ENCODE measurements at regions not wholly inside any gene's neighbourhood (a gene's known extent, or its start where the extent isn't known, plus 50 kb on each side); places are given as distances from the start of the nearest gene placed in this dataset.

DNA sequence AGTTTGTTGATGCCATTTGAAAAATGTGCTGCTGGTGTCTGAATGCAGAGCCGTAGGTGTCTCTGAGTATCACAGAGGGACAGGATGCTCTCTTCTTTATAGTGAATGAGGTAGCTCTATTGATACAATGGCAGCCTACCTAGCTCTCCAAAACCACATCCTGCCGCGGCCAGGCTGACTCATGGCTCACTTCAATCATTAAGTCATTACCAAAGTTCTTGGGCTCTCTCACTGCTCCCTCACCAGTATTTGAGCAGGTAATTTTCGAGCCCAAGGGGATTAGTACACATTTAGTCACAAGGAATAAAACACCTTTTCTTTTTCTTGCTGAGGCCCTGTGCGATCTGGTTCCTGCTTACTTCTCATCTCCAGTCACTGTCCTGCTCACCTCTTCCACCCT, 509.0 kb upstream of the LARGE1 start:
- no peak for DNase-seq

DNA sequence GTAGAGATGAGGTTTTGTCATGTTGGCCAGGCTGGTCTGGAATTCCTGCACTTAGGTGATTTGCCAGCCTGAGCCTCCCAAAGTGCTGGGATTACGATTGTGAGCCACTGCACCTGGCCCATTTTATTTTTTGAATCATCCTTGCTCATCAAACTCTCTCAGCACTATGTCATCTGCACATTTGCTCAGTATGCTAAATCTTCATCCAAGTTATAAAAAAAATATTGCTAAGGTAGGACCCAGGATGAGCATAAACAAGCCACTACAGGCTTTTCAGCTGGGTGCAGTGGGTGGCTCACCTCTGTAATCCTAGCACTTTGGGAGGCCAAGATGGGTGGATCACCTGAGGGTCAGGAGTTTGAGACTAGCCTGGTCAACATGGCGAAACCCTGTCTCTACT, 510.1 kb upstream of the LARGE1 start:
- Histone ChIP-seq H3K36me3 (replicated peaks; ENCODE audit: control insufficient read depth, insufficient read depth, low read length) (no peaks in the 10 kb centered on the region), H3K4me3 (ENCODE audit: insufficient read depth, low read depth, low read length) (no peak overlapping the region), H3K27me3 (ENCODE audit: control insufficient read depth, insufficient read depth, low read length) (no peaks in the 10 kb centered on the region)
- no peak for DNase-seq

More for the DNA sequence above, 509.0 kb upstream of the LARGE1 start:
- H3K36me3 ChIP-seq (replicated peaks; ENCODE audit: control insufficient read depth, insufficient read depth, low read length) = no peaks in the 10 kb centered on the region
- no peak overlapping the region for H3K4me3 ChIP-seq (ENCODE audit: insufficient read depth, low read depth, low read length)
- H3K27me3 ChIP-seq (ENCODE audit: control insufficient read depth, insufficient read depth, low read length) = no peaks in the 10 kb centered on the region

DNA sequence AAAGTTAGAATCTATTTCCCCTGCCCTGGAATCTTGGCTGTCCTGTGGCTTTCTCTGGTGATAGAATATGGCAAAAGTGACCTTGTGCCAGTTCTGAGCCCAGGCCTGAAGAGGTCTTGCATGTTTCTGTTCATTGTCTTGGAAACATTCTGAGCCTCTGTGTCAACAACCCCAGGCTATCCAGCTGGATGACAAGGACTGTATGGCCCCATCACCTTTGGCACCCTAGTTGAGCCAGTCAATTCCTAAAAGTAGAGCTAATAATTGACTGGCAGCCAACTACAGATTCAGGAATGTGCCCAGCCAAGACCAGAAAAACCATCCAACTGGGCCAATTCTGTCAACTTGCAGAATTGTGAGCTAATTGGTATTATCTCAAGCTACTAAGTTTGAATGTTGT, 514.1 kb upstream of the LARGE1 start:
- no peak for DNase-seq
- H3K27me3 ChIP-seq (ENCODE audit: control insufficient read depth, insufficient read depth, low read length) = no peaks in the 10 kb centered on the region
- no peak overlapping the region for H3K4me3 ChIP-seq (ENCODE audit: insufficient read depth, low read depth, low read length)
- no peaks in the 10 kb centered on the region for H3K36me3 ChIP-seq (replicated peaks; ENCODE audit: control insufficient read depth, insufficient read depth, low read length)

DNA sequence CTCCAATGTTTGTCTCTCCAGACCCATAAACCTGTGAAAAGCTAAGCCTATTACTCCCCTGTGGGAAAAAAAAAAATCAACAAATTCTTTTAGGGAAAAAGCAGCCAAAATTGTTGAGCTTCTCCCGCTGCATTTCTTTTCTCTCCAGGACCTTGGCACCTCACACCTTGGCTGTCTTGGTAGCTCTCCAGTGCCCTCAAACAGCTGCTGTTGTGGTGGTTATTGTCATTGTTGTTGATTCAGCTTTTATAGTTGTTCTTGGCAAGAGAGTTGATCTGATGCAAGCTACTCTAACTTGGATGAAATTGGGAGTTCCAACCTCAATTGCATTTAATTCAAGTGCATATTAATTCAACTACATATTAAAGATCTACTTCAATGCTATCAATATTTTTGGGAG, 516.9 kb upstream of the LARGE1 start:
- no peak for DNase-seq
- no peaks in the 10 kb centered on the region for H3K36me3 ChIP-seq (replicated peaks; ENCODE audit: control insufficient read depth, insufficient read depth, low read length)
- H3K27me3 ChIP-seq (ENCODE audit: control insufficient read depth, insufficient read depth, low read length) = no peaks in the 10 kb centered on the region

DNA sequence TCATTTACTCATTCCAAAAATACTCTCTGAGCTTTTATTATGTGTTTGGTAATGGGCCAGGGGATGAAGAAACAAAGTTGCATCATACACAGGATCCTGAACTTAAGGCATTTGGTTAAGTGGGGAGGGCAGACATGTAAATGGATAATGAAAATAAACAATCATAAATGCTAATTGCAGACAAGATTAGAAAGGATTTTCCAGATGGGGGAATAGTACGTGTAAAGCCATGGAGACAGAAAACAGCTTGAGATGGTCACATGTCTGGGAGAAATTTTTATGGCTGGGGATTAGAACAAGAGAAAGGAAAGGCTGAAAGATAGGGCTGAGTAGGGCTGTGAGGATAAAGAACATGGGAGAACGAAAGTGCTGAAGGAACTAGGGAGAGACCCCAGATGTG, 534.3 kb upstream of the LARGE1 start:
- DNase-seq = no peak
- Histone ChIP-seq H3K27me3 (ENCODE audit: control insufficient read depth, insufficient read depth, low read length) (no peaks in the 10 kb centered on the region), H3K4me3 (ENCODE audit: insufficient read depth, low read depth, low read length) (no peak overlapping the region), H3K36me3 (replicated peaks; ENCODE audit: control insufficient read depth, insufficient read depth, low read length) (no peaks in the 10 kb centered on the region)

More for the DNA sequence above, 516.9 kb upstream of the LARGE1 start:
- H3K4me3 ChIP-seq (ENCODE audit: insufficient read depth, low read depth, low read length) = no peak overlapping the region

DNA sequence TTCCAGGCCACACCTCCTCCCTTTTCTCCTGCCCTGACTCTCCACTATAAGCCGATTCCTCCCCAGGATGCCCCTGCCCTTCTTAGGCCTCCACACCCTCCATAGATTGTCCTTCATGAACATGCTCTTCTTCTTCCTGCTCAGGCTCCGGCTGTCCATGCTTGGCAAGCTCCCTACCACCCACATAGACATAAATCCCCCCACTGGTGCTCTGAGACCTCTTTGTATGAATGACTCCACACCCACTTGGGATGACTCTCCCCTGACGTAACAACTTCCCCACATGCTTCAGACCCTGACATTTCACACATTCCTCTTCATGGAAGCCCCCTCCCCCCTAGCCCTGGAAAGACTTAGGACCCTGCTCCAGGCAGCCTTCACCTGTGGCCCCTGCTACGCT, 542.5 kb upstream of the LARGE1 start:
- Histone ChIP-seq H3K4me3 (ENCODE audit: insufficient read depth, low read depth, low read length) (no peak overlapping the region), H3K36me3 (replicated peaks; ENCODE audit: control insufficient read depth, insufficient read depth, low read length) (no peaks in the 10 kb centered on the region), H3K27me3 (ENCODE audit: control insufficient read depth, insufficient read depth, low read length) (no peaks in the 10 kb centered on the region)
- no peak for DNase-seq

DNA sequence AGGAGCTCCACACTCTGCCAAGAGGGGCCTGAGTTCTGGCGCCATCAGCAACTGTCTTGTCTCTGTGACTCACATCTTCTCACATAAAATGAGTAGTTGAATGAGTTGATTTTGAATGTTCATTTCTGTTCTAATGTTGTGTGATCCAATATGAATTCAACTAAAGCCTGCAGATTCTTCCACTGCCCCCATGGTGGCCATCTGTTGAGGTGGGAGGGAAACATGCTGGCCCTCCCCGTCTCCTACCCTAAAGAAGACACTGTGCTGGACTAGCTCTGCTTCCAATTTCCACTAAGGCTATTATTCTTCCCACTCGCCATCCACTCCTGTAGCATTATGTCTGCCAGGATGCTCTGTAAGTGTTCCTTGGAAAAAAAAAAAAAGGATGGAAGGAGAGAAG, 555.6 kb upstream of the LARGE1 start:
- DNase-seq = no peak
- no peak overlapping the region for H3K4me3 ChIP-seq (ENCODE audit: insufficient read depth, low read depth, low read length)

DNA sequence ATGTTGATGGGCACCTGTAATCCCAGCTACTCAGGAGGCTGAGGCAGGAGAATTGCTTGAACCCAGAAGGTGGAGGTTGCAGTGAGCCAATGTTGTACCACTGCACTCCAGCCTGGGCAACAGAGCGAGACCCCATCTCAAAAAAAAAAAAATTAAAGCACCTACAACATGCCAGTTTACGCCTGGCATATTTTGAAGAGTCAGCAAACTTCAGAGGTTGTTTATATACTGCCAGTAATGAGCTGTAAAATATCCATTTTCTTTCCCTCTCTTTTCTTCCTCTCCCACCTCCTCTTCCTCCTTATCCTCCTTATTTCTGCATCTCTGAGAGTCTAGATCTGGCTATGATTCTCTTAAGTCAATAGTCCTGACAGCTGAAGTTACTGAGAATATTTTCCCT, 556.5 kb upstream of the LARGE1 start:
- Histone ChIP-seq H3K27me3 (ENCODE audit: control insufficient read depth, insufficient read depth, low read length) (no peaks in the 10 kb centered on the region), H3K4me3 (ENCODE audit: insufficient read depth, low read depth, low read length) (no peak overlapping the region), H3K36me3 (replicated peaks; ENCODE audit: control insufficient read depth, insufficient read depth, low read length) (no peaks in the 10 kb centered on the region)
- DNase-seq = no peak

More for the DNA sequence above, 555.6 kb upstream of the LARGE1 start:
- Histone ChIP-seq H3K27me3 (ENCODE audit: control insufficient read depth, insufficient read depth, low read length) (no peaks in the 10 kb centered on the region), H3K36me3 (replicated peaks; ENCODE audit: control insufficient read depth, insufficient read depth, low read length) (no peaks in the 10 kb centered on the region)

DNA sequence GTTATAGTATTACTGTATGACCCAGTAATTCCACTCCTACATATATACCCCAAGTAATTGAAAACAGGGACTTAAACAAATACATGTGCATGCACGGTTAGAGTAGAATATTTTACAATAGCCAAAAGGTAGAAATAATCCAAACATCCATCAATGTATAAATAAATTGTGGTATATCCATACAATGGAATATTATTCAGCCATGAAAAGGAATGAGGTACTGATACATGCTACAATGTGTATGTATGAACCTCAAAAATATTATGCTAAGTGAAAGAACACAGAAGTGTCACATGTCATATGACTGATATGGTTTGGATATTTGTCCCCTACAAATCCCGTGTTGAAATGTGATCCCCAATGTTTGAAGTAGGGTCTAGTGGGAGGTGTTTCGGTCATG, 560.8 kb upstream of the LARGE1 start:
- DNase-seq = no peak
- no peak overlapping the region for H3K4me3 ChIP-seq (ENCODE audit: insufficient read depth, low read depth, low read length)

DNA sequence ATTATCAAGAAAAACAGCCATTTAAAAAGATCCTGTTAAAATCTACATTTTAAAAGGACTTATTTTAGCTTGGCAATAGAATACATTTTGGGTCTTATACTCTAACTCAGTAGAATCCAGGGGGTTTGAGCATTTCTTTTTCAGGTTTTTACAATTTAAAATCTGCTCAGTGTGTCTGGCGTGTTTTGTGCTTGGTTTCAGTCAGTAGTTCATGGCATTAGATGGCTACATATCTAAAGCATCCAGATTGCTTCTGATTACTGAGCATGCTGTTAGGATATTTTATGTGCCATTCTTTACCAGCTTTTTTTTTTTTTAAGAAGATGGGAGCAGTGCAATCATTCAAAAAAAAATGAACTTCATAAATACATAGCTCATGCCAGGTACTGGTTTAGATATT, 566.1 kb upstream of the LARGE1 start:
- no peaks in the 10 kb centered on the region for H3K36me3 ChIP-seq (replicated peaks; ENCODE audit: control insufficient read depth, insufficient read depth, low read length)
- no peak overlapping the region for H3K4me3 ChIP-seq (ENCODE audit: insufficient read depth, low read depth, low read length)
- no peak for DNase-seq
- no peaks in the 10 kb centered on the region for H3K27me3 ChIP-seq (ENCODE audit: control insufficient read depth, insufficient read depth, low read length)

More for the DNA sequence above, 560.8 kb upstream of the LARGE1 start:
- Histone ChIP-seq H3K27me3 (ENCODE audit: control insufficient read depth, insufficient read depth, low read length) (no peaks in the 10 kb centered on the region), H3K36me3 (replicated peaks; ENCODE audit: control insufficient read depth, insufficient read depth, low read length) (no peaks in the 10 kb centered on the region)

DNA sequence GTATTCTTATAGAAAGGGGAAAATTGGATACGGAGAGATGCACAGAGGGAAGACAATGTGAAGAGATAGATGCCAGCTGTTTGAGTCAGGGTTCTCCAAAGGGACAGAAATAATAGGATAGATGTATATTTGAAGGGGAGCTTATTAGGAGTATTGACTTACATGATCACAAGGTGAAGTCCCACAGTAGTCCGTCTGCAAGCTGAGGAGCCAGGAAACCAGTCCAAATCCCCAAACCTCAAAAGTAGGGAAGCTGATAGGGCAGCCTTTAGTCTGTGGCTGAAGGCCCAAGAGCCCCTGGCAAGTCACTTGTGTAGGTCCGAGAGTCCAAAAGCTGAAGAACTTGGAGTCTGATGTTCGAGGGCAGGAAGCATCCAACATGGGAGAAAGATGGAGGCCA, 569.6 kb upstream of the LARGE1 start:
- DNase-seq = no peak
- Histone ChIP-seq H3K27me3 (ENCODE audit: control insufficient read depth, insufficient read depth, low read length) (no peaks in the 10 kb centered on the region), H3K36me3 (replicated peaks; ENCODE audit: control insufficient read depth, insufficient read depth, low read length) (no peaks in the 10 kb centered on the region), H3K4me3 (ENCODE audit: insufficient read depth, low read depth, low read length) (no peak overlapping the region)

DNA sequence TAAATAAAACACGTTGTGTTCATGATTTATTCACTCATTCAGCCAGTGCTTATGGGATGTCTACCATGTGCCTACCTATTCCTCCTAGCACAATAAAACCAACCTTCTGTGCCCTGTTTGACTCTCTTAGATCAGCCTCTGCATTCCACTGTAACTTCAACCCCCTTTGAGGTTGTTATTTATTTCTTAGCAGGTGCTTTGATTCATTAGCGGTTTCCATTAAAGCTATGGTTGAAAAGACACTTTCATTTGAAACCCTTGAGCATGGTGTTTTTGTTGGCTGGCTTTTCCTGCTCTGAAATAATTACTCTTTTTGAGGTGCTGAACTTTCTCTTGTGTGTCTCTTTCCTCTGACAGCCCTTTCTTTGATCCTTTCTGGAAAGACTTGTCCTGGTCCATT, 570.6 kb upstream of the LARGE1 start:
- Histone ChIP-seq H3K27me3 (ENCODE audit: control insufficient read depth, insufficient read depth, low read length) (no peaks in the 10 kb centered on the region), H3K36me3 (replicated peaks; ENCODE audit: control insufficient read depth, insufficient read depth, low read length) (no peaks in the 10 kb centered on the region), H3K4me3 (ENCODE audit: insufficient read depth, low read depth, low read length) (no peak overlapping the region)
- DNase-seq = no peak

DNA sequence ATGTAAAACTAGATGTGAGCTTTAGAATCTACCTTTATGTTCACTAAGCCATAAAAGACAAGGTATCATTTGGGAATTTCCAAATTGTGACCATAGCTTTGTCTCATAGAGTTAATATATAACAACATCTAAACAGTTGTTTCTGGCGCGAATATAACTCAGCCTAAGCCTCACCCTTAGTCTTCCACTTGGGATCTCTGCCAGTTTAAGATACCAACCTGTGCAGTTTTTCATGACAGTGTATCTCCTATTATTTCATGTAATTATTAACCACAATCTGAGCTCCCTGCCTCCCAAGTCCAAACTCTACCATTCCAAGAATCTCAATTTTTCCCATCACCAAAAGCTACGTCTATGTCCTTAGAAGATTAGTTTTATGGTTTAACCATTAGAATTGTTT, 572.5 kb upstream of the ISX start:
- Histone ChIP-seq H3K4me3 (ENCODE audit: insufficient read depth, low read depth, low read length) (no peak overlapping the region), H3K27me3 (ENCODE audit: control insufficient read depth, insufficient read depth, low read length) (no peaks in the 10 kb centered on the region), H3K36me3 (replicated peaks; ENCODE audit: control insufficient read depth, insufficient read depth, low read length) (no peaks in the 10 kb centered on the region)
- no peak for DNase-seq

DNA sequence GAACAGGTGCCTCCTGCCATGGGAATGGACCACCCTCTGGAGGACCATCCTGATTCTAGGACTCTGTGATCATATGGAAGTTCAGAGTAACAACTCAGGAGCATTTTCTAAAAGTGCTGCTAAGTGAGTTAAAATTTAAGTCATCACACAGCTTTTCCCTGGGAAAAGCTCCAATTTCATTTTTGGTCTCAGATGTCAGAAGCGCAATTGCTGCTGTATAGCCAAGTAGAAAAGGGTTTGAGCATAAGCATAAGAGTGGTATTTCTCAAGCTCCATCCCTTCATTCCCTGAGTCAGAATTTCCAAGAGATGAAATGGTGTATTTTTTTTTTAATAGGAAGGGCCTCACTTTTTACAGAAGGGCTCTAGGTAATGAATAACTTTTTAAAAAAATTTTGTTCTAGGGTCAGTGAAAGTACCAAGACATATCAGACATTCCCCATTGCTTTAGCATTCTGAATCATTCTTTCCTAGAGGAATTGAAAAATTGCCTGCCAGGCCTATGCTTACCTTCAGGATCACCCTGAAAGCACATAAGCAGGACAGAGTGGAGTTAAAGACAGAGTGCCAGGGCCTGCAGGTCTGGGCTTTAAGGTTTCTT, 564.5 kb upstream of the ISX start:
- Histone ChIP-seq H3K4me3 (ENCODE audit: insufficient read depth, low read depth, low read length) (no peak overlapping the region), H3K27me3 (ENCODE audit: control insufficient read depth, insufficient read depth, low read length) (no peaks in the 10 kb centered on the region), H3K36me3 (replicated peaks; ENCODE audit: control insufficient read depth, insufficient read depth, low read length) (no peaks in the 10 kb centered on the region)
- no peak for DNase-seq

DNA sequence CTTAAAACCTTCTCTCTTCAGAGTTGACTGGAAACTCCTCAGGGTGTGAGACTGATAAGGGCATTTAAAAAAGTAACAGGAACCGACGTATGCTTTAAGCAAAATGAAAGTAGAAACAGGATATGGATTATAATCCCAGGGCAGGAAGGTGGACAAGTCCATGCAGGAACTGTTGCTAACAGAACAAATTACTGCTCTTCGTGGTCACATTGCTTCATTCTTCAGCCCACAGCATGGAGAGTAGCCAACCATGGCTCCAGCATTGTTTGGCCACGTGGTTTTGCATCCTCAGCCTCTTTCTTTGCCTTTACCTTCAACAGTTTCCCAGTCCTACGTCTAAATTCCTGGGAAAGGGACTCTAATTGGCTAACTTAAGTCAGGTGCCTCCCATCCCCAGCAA, 563.1 kb upstream of the ISX start:
- Histone ChIP-seq H3K36me3 (replicated peaks; ENCODE audit: control insufficient read depth, insufficient read depth, low read length) (no peaks in the 10 kb centered on the region), H3K27me3 (ENCODE audit: control insufficient read depth, insufficient read depth, low read length) (no peaks in the 10 kb centered on the region), H3K4me3 (ENCODE audit: insufficient read depth, low read depth, low read length) (no peak overlapping the region)
- no peak for DNase-seq

DNA sequence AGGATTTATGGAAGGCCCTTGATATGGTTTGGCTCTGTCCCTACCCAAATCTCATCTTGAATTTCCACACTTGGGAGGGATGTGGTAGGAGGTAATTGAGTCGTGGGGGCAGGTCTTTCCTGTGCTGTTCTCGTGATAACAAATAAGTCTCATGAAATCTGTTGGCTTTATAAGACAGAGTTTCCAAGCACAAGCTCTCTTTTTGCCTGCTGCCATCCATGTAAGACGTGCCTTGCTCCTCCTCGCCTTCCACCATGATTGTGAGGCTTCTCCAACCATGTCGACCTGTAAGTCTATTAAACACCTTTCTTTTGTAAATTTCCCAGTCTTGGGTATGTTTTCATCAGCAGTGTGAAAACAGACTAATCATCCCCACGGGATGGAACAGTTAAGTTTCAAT, 557.2 kb upstream of the ISX start:
- Histone ChIP-seq H3K4me3 (ENCODE audit: insufficient read depth, low read depth, low read length) (no peak overlapping the region), H3K27me3 (ENCODE audit: control insufficient read depth, insufficient read depth, low read length) (no peaks in the 10 kb centered on the region; the same call in 1 of the 2 replicates), H3K36me3 (replicated peaks; ENCODE audit: control insufficient read depth, insufficient read depth, low read length) (no peaks in the 10 kb centered on the region)
- no peak for DNase-seq

Measured in H7 (cell line).